GM19025 (cell line): ENCODE measurements at regions not wholly inside any gene's neighbourhood (a gene's known extent, or its start where the extent isn't known, plus 50 kb on each side); places are given as distances from the start of the nearest gene placed in this dataset.

ENCODE experiments used
- ATAC-seq: cut with Tn5 transposase; IDR thresholded peaks from one replicate; pipeline ENCODE4 v1.9.1; 2021; ENCODE audit warnings: mild to moderate bottlenecking, low read depth, moderate library complexity; ENCODE audit not compliant: unreplicated experiment

- ATAC-seq = no peak
These were observed 50.5 kb downstream of the RGS12 start for GRCh38 chr4:3343358-3343757.

GRCh38 chr4:3344104-3344503 lies 51.3 kb downstream of the RGS12 start:
- ATAC-seq = no peak

GRCh38 chr4:3344596-3344995 lies 51.8 kb downstream of the RGS12 start:
- ATAC-seq = no peak

GRCh38 chr4:3345384-3345783 lies 52.6 kb downstream of the RGS12 start:
- ATAC-seq = no peak

- no peak for ATAC-seq
These were observed 53.3 kb downstream of the RGS12 start for GRCh38 chr4:3346146-3346545.

GRCh38 chr4:3347871-3348270 lies 55.0 kb downstream of the RGS12 start:
- no peak for ATAC-seq

- no peak for ATAC-seq
These were observed 55.8 kb downstream of the RGS12 start for GRCh38 chr4:3348621-3349020.

- no peak for ATAC-seq
These were observed 56.3 kb downstream of the RGS12 start for GRCh38 chr4:3349116-3349515.

- no peak for ATAC-seq
These were observed 59.2 kb downstream of the RGS12 start for GRCh38 chr4:3351997-3352396.

- no peak for ATAC-seq
These were observed 59.7 kb downstream of the RGS12 start for GRCh38 chr4:3352505-3352904.

GRCh38 chr4:3352941-3353594 lies 60.2 kb downstream of the RGS12 start:
- no peak for ATAC-seq

- ATAC-seq = no peak
These were observed 61.1 kb downstream of the RGS12 start for GRCh38 chr4:3353752-3354454.

- ATAC-seq = no peak
These were observed 61.6 kb downstream of the RGS12 start for GRCh38 chr4:3354455-3354811.

GRCh38 chr4:3355266-3355748 lies 62.5 kb downstream of the RGS12 start:
- peak; percentile 69 for ATAC-seq

GRCh38 chr4:3358656-3359055 lies 65.8 kb downstream of the RGS12 start:
- ATAC-seq = no peak

- no peak for ATAC-seq
These were observed 68.0 kb downstream of the RGS12 start for GRCh38 chr4:3360777-3361176.

- ATAC-seq = no peak
These were observed 68.6 kb downstream of the RGS12 start for GRCh38 chr4:3361406-3361805.

- ATAC-seq = no peak
These were observed 69.1 kb downstream of the RGS12 start for GRCh38 chr4:3361896-3362295.

GRCh38 chr4:3362431-3363287 lies 69.8 kb downstream of the RGS12 start:
- ATAC-seq = no peak

- no peak for ATAC-seq
These were observed 70.8 kb downstream of the RGS12 start for GRCh38 chr4:3363411-3364141.

- no peak for ATAC-seq
These were observed 71.4 kb downstream of the RGS12 start for GRCh38 chr4:3364199-3364598.
